GM12872 (cell line): ENCODE measurements at regions not wholly inside any gene's neighbourhood (a gene's known extent, or its start where the extent isn't known, plus 50 kb on each side); places are given as distances from the start of the nearest gene placed in this dataset.

Source experiments
- TF ChIP-seq, protein P1 (sequence below): IDR thresholded peaks from 3 replicates; pipeline ENCODE4 v1.5.1; 2011; ENCODE audit warnings: low read depth, mild to moderate bottlenecking, low read length, moderate library complexity; ENCODE audit not compliant: insufficient read depth

DNA sequence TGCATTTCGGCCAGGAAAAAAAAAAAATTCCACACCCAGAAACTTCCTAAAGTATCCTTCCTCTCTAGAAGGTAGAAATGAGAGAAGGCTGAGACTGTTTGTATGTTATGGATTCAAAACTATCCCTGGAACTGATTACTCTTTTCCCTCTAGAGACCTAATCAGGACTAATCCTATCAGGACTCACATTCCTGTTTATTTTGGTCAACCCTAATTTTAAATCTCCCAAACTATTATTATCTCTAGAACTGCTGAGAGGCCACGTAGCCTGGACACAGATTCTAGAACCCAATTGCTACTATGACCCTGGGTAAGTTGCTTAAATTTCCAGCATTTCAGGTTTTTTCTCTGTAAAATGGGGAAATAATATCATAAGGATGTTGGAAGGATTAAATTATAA lies 346.8 kb upstream of the MEOX2 start:
- TF ChIP-seq, protein P1, sequence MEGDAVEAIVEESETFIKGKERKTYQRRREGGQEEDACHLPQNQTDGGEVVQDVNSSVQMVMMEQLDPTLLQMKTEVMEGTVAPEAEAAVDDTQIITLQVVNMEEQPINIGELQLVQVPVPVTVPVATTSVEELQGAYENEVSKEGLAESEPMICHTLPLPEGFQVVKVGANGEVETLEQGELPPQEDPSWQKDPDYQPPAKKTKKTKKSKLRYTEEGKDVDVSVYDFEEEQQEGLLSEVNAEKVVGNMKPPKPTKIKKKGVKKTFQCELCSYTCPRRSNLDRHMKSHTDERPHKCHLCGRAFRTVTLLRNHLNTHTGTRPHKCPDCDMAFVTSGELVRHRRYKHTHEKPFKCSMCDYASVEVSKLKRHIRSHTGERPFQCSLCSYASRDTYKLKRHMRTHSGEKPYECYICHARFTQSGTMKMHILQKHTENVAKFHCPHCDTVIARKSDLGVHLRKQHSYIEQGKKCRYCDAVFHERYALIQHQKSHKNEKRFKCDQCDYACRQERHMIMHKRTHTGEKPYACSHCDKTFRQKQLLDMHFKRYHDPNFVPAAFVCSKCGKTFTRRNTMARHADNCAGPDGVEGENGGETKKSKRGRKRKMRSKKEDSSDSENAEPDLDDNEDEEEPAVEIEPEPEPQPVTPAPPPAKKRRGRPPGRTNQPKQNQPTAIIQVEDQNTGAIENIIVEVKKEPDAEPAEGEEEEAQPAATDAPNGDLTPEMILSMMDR, result no peak

DNA sequence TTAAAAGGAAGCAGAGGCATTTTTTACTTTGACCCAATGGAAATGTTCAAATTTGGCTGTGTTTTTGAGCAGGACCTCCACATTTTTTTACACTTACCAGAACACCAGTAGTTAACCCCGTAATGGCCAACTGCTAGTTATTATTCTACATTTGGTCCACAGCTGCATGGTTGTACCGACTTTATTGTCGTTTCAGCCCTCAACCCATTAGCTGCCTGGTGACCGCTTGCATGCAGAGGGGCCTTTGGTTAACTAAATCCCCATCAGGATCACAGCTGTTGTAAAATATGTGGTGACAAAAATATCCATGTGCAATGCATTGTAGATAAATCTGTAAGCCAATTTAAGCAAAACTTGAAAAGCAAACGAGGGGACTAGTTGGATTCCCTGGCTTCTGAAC lies 342.2 kb upstream of the MEOX2 start:
- TF ChIP-seq, protein P1, result no peak

DNA sequence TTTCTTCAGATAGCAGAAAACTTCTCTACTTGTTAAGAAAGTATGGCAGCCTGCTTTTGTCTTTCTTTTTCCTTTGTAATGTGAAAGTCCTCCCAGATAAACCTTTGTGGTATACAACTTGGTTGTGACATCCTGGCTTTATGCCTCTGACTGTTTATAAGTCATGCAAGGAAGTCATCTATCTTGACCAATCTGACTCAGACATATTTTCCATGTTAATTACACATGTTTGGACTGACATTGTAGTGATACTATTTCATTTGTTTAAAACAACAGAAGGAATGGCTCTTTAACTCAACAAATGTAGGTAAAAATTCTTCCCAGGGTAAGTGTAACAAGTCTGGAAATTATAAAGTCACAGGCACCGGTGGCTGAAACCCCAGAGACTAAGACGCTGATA lies 341.6 kb upstream of the MEOX2 start:
- TF ChIP-seq, protein P1, result no peak

DNA sequence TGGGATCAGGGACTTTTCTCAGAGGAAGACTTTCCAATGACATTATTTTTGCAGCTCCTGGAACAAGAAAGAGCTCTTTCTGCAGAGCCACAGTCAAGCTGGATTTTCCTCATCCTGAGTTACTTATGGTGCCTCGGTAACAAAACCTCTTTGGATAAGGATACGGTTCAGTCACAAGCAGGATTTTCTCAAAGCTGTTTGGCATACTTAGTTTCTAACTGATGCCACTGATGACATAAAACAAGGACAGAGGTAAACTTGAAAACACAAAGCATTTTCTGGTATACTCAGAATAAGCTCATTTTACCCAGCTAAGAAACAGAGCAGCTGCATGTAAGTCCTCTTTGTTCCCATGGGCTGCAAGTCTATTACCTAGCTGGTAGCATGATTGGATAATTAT lies 340.9 kb upstream of the MEOX2 start:
- TF ChIP-seq, protein P1, result no peak

DNA sequence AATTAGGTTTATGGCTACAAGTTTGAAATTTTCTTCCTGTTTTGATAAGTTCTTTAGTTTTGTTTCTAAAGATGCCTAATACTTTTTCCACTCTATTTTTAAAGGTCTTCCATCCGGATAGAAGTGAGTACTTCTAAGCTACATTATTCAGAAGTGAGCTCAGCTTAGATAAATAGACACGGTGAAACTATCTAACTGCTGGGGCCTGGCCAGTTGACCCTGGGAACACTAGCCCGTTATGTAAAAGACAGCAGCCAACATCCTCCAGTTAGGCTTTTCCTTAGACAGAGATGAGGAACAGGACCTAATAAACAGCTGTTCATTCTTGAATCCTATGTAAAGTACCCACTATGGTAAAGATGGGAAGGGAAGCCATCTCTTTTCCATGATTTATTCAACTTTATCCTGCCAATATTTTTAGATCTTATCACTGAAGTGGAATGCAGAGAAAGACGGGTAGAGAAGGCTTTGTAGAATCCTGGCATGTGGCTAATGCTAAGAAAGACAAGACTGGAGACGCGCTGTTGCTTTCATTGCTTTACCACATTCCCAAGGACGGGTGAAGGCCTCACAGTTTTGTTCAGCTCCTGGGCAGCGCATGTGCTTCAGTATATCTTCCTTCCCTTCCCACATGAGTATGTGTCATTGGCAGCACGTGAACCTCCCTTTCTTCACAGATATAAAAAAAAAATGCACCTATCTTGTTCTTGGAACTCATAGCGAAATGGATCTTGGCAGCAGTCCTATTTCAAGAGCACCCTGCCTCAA lies 340.0 kb upstream of the MEOX2 start:
- TF ChIP-seq, protein P1, result no peak

DNA sequence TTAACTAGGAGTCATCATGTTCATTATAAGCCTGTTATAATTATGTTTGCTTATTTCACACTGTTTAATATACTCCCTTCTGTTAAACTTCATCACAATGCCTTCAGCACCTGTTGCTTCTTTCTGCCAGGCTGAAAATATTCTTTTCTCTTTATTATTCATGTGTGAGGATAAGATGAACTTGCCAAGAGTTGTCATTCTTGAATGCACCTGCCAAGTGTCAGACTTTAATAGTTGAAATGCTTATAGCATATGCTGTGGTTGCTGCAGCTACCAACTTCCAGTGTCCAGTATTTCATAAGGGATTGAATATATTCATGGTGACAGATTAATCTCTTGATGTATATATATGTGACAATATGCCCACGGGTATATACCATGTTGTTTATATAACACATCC lies 339.2 kb upstream of the MEOX2 start:
- TF ChIP-seq, protein P1, result no peak

DNA sequence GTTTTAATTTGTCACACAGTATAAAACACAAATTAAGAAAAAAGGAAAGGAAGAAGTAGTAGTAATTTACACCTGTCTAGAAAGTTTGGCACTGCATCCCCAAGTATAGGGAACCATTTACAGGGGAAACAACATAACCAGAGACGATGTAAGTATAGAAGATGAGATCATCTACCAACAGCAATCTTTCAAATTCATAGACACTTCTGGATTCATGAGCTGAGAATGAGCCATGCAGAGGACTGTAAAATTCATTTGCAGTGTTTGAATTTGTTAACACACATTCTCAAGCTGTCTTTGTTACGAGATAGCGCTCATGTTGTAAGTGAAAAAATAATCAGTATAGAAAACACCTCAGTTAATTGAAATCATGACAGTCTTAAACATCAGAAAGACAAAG lies 337.0 kb upstream of the MEOX2 start:
- TF ChIP-seq, protein P1, result no peak
